H9 (cell line): ENCODE measurements at regions not wholly inside any gene's neighbourhood (a gene's known extent, or its start where the extent isn't known, plus 50 kb on each side); places are given as distances from the start of the nearest gene placed in this dataset.

ENCODE experiments used
- DNase-seq: peaks from one replicate; pipeline ENCODE4 v3.0.0-alpha.2; 2017
- H2AFZ ChIP-seq: one replicate; pipeline ENCODE4 v1.6.1; 2013; ENCODE audit warnings: mild to moderate bottlenecking, low read length, control low read depth, moderate library complexity
- H2AK5ac ChIP-seq: 2 replicates; pipeline ENCODE4 v1.6.1; 2013; ENCODE audit warnings: low read length, control low read depth, mixed read lengths; ENCODE audit not compliant: insufficient read length
- H2BK120ac ChIP-seq: one replicate; pipeline ENCODE4 v1.6.1; 2013; ENCODE audit warnings: low read depth, mild to moderate bottlenecking, low read length, control low read depth, inconsistent platforms; ENCODE audit not compliant: poor library complexity, severe bottlenecking
- H2BK12ac ChIP-seq: 2 replicates; pipeline ENCODE4 v1.6.1; 2013; ENCODE audit warnings: low read length, control low read depth, mixed read lengths, low read depth; ENCODE audit not compliant: insufficient read length
- H2BK15ac ChIP-seq: 2 replicates; pipeline ENCODE4 v1.6.1; 2013; ENCODE audit warnings: low read depth, low read length, control low read depth
- H2BK20ac ChIP-seq: one replicate; pipeline ENCODE4 v1.6.1; 2013; ENCODE audit warnings: low read depth, mild to moderate bottlenecking, low read length, control low read depth, inconsistent platforms; ENCODE audit not compliant: poor library complexity, severe bottlenecking
- H2BK5ac ChIP-seq: 2 replicates; pipeline ENCODE4 v1.6.1; 2013; ENCODE audit warnings: low read length, control low read depth, mixed read lengths; ENCODE audit not compliant: insufficient read length
- H3K14ac ChIP-seq: 2 replicates; pipeline ENCODE4 v1.6.1; 2013; ENCODE audit warnings: low read length, control low read depth; ENCODE audit not compliant: insufficient read depth
- H3K18ac ChIP-seq: 2 replicates; pipeline ENCODE4 v1.6.1; 2013; ENCODE audit warnings: low read depth, mild to moderate bottlenecking, mixed read lengths, low read length, control low read depth; ENCODE audit not compliant: insufficient read length
- H3K23ac ChIP-seq: 2 replicates; pipeline ENCODE4 v1.6.1; 2013; ENCODE audit warnings: low read length, control low read depth, mixed read lengths, low read depth; ENCODE audit not compliant: insufficient read length
- H3K23me2 ChIP-seq: 2 replicates; pipeline ENCODE4 v1.6.1; 2013; ENCODE audit warnings: low read depth, mild to moderate bottlenecking, mixed read lengths, low read length, control low read depth; ENCODE audit not compliant: insufficient read length, poor library complexity, severe bottlenecking
- H3K27ac ChIP-seq: 2 replicates; pipeline ENCODE4 v1.5.1; 2013; ENCODE audit warnings: low read length, control low read depth, mixed read lengths, low read depth; ENCODE audit not compliant: insufficient read length
- H3K27me3 ChIP-seq: 2 replicates; pipeline ENCODE4 v1.6.1; 2013; ENCODE audit warnings: low read length, control low read depth, inconsistent platforms; ENCODE audit not compliant: insufficient read depth
- H3K4ac ChIP-seq: 2 replicates; pipeline ENCODE4 v1.6.1; 2013; ENCODE audit warnings: low read depth, mild to moderate bottlenecking, control low read depth, inconsistent platforms, low read length, moderate library complexity
- H3K4me1 ChIP-seq: 2 replicates; pipeline ENCODE4 v1.6.1; 2013; ENCODE audit warnings: low read length, control low read depth, inconsistent platforms; ENCODE audit not compliant: insufficient read depth
- H3K4me2 ChIP-seq: 2 replicates; pipeline ENCODE4 v1.6.1; 2013; ENCODE audit warnings: low read length, control low read depth, mixed read lengths; ENCODE audit not compliant: insufficient read length, insufficient read depth
- H3K56ac ChIP-seq: 2 replicates; pipeline ENCODE4 v1.6.1; 2013; ENCODE audit warnings: low read depth, mild to moderate bottlenecking, mixed read lengths, low read length, control low read depth; ENCODE audit not compliant: insufficient read length
- H3K79me1 ChIP-seq: 2 replicates; pipeline ENCODE4 v1.6.1; 2013; ENCODE audit warnings: low read depth, mild to moderate bottlenecking, moderate library complexity, low read length, control low read depth, inconsistent platforms; ENCODE audit not compliant: insufficient read depth, poor library complexity, severe bottlenecking
- H3K79me2 ChIP-seq: 2 replicates; pipeline ENCODE4 v1.6.1; 2013; ENCODE audit warnings: low read length, control low read depth, inconsistent platforms; ENCODE audit not compliant: insufficient read depth
- H3K9ac ChIP-seq: 2 replicates; pipeline ENCODE4 v1.6.1; 2013; ENCODE audit warnings: low read length, control low read depth, mixed read lengths; ENCODE audit not compliant: insufficient read length; ENCODE audit errors: extremely low read depth
- H3K9me3 ChIP-seq: one replicate; pipeline ENCODE4 v1.6.1; 2013; ENCODE audit warnings: low read depth, low read length, inconsistent platforms; ENCODE audit not compliant: control insufficient read depth
- H3T11ph ChIP-seq: one replicate; pipeline ENCODE4 v1.6.1; 2013; ENCODE audit warnings: mild to moderate bottlenecking, low read length, control low read depth, inconsistent platforms
- H4K20me1 ChIP-seq: one replicate; pipeline ENCODE4 v1.6.1; 2013; ENCODE audit not compliant: control insufficient read depth, insufficient read length, insufficient read depth
- H4K5ac ChIP-seq: 2 replicates; pipeline ENCODE4 v1.6.1; 2013; ENCODE audit warnings: low read depth, mild to moderate bottlenecking, mixed read lengths, low read length, control low read depth; ENCODE audit not compliant: insufficient read length
- H4K8ac ChIP-seq: replicated peaks from 2 replicates; pipeline ENCODE4 v1.6.1; 2013; ENCODE audit warnings: low read length, control low read depth, mixed read lengths, low read depth; ENCODE audit not compliant: insufficient read length
- H4K91ac ChIP-seq: 2 replicates; pipeline ENCODE4 v1.6.1; 2013; ENCODE audit warnings: low read depth, mild to moderate bottlenecking, moderate library complexity, mixed read lengths, low read length, control low read depth; ENCODE audit not compliant: insufficient read length
- H3K27ac Mint-ChIP-seq, 3 experiments: 2 replicates in 2 of 3; 3 replicates in 1 of 3; pipeline ENCODE4 v1.8.0; 2020 to 2021; ENCODE audit warnings: mixed read lengths in 3 of 3, mild to moderate bottlenecking in 1 of 3, moderate library complexity in 1 of 3
- H3K27me3 Mint-ChIP-seq: 2 replicates; pipeline ENCODE4 v1.8.0; 2021; ENCODE audit warnings: low read depth, mild to moderate bottlenecking, moderate library complexity, mixed read lengths
- H3K36me3 Mint-ChIP-seq, 3 experiments: 2 replicates in 2 of 3; 3 replicates in 1 of 3; pipeline ENCODE4 v1.8.0; 2020 to 2021; ENCODE audit warnings: low read depth in 3 of 3, mixed read lengths in 3 of 3; ENCODE audit not compliant: insufficient read depth in 1 of 3
- H3K4me1 Mint-ChIP-seq, 2 experiments: 2 replicates each; pipeline ENCODE4 v1.8.0; 2020; ENCODE audit warnings: mixed read lengths in 2 of 2
- H3K4me3 Mint-ChIP-seq, 2 experiments: 2 replicates in 1 of 2; 3 replicates in 1 of 2; pipeline ENCODE4 v1.8.0; 2020 to 2021; ENCODE audit warnings: mild to moderate bottlenecking in 2 of 2, mixed read lengths in 2 of 2, moderate library complexity in 1 of 2
- H3K9me3 Mint-ChIP-seq, 2 experiments: 2 replicates in 1 of 2; 3 replicates in 1 of 2; pipeline ENCODE4 v1.8.0; 2020; ENCODE audit warnings: mild to moderate bottlenecking in 2 of 2, mixed read lengths in 2 of 2, moderate library complexity in 1 of 2
- WGBS: extraction: QIAGEN DNeasy Blood & Tissue Kit; methylation state at CpG from one replicate; pipeline ENCODE4 v1.1.7; 2013; ENCODE audit warnings: missing lambda C conversion rate, low lambda C conversion rate, mixed read lengths; ENCODE audit not compliant: insufficient read length; ENCODE audit errors: extremely low coverage; 5-methylcytosine and 5-hydroxymethylcytosine counted together
- TF ChIP-seq, protein P1 (sequence below): fragments of 200-600 bp; sonication (generic); conservative IDR thresholded peaks from 3 replicates; pipeline ENCODE4 v1.8.0; 2021; ENCODE audit warnings: antibody characterized with exemption, mild to moderate bottlenecking

DNA sequence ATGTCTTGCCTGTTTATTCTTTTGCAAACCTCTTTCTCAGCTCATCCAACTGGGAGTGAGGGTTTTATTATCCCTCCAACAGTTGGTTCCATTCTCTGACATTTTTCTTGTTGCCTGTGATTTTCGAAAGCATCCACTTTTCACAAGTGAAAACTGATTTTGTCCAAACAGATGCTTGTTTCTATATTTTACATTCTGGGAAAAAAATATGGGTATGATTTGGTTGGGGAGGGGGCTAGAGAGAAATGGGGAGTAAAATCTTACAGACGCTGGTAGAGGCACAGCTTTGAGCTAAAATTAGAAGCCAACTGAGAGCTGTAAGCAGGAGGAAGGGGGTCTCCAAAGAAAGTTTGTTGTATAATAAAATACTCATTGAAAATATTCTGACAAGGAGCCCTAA is 745.3 kb upstream of the CELF4 start:
- no peak overlapping the region for H2AK5ac ChIP-seq
- H3K27ac Mint-ChIP-seq = no peak overlapping the region
- H3K9me3 ChIP-seq = no peaks in the 10 kb centered on the region
- no peak overlapping the region for H4K5ac ChIP-seq
- H3K9ac ChIP-seq = no peak overlapping the region
- H3K36me3 Mint-ChIP-seq = no peaks in the 10 kb centered on the region
- no peak overlapping the region for H3K4me3 Mint-ChIP-seq
- H2BK120ac ChIP-seq = no peak overlapping the region
- H2BK15ac ChIP-seq = no peak overlapping the region
- peaks cover 3 to 6% of the 10 kb centered on the region in 2 experiments; a peak in 1 of 4 replicates for H3K4me1 Mint-ChIP-seq
- H3K9me3 Mint-ChIP-seq = no peaks in the 10 kb centered on the region
- WGBS = no CpG with 5 or more reads among the region's 2 CpGs
- no peak overlapping the region for H3K27ac ChIP-seq
- no peaks in the 10 kb centered on the region for H3K79me2 ChIP-seq
- no peak overlapping the region for H3K4me2 ChIP-seq
- H2BK5ac ChIP-seq = no peak overlapping the region
- no peaks in the 10 kb centered on the region for H3K23me2 ChIP-seq
- no peak overlapping the region for H4K91ac ChIP-seq
- no peak overlapping the region for H3K4ac ChIP-seq
- H3K27me3 ChIP-seq = no peaks in the 10 kb centered on the region
- H3K18ac ChIP-seq = no peak overlapping the region
- no peaks in the 10 kb centered on the region for H3K79me1 ChIP-seq
- no peak overlapping the region for H2BK20ac ChIP-seq
- H3K4me1 ChIP-seq = no peaks in the 10 kb centered on the region
- H4K8ac ChIP-seq = no peak overlapping the region
- H3K14ac ChIP-seq = no peak overlapping the region
- H2AFZ ChIP-seq = no peak overlapping the region
- H3T11ph ChIP-seq = no peak overlapping the region
- no peaks in the 10 kb centered on the region for H4K20me1 ChIP-seq
- no peak overlapping the region for H2BK12ac ChIP-seq
- H3K56ac ChIP-seq = no peak overlapping the region
- no peak overlapping the region for H3K23ac ChIP-seq
- no peak for DNase-seq
- TF ChIP-seq, protein P1, sequence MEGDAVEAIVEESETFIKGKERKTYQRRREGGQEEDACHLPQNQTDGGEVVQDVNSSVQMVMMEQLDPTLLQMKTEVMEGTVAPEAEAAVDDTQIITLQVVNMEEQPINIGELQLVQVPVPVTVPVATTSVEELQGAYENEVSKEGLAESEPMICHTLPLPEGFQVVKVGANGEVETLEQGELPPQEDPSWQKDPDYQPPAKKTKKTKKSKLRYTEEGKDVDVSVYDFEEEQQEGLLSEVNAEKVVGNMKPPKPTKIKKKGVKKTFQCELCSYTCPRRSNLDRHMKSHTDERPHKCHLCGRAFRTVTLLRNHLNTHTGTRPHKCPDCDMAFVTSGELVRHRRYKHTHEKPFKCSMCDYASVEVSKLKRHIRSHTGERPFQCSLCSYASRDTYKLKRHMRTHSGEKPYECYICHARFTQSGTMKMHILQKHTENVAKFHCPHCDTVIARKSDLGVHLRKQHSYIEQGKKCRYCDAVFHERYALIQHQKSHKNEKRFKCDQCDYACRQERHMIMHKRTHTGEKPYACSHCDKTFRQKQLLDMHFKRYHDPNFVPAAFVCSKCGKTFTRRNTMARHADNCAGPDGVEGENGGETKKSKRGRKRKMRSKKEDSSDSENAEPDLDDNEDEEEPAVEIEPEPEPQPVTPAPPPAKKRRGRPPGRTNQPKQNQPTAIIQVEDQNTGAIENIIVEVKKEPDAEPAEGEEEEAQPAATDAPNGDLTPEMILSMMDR = no peak
- no peaks in the 10 kb centered on the region for H3K27me3 Mint-ChIP-seq
